ENCODE measurements at regions not wholly inside any gene's neighbourhood (a gene's known extent, or its start where the extent isn't known, plus 50 kb on each side); places are given as distances from the start of the nearest gene placed in this dataset.

DNA sequence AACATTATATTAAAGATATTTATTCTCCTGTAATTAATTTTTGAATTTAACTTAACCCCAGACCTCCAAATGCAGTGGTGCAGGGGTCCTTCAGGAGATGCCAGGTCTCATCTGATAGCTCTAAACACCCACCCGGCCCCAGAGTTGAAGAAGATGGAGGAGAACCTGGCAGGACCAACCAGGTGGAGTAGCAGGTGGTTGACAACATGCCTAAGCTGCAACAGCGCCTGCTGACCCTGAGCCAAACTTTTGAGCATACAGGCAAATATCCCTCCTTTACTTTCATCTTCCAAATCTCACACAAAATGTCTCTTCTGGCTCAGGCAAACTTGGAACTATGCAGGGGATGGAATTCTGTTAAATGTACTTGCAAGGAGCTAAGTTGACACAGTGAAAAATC is 145.3 kb upstream of the TCF21 start:
- TF ChIP-seq, protein P1, sequence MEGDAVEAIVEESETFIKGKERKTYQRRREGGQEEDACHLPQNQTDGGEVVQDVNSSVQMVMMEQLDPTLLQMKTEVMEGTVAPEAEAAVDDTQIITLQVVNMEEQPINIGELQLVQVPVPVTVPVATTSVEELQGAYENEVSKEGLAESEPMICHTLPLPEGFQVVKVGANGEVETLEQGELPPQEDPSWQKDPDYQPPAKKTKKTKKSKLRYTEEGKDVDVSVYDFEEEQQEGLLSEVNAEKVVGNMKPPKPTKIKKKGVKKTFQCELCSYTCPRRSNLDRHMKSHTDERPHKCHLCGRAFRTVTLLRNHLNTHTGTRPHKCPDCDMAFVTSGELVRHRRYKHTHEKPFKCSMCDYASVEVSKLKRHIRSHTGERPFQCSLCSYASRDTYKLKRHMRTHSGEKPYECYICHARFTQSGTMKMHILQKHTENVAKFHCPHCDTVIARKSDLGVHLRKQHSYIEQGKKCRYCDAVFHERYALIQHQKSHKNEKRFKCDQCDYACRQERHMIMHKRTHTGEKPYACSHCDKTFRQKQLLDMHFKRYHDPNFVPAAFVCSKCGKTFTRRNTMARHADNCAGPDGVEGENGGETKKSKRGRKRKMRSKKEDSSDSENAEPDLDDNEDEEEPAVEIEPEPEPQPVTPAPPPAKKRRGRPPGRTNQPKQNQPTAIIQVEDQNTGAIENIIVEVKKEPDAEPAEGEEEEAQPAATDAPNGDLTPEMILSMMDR (conservative IDR thresholded peaks at IDR 0.05; ENCODE audit: low read depth, low read length) = no peak
- TF ChIP-seq EZH2 (IDR thresholded peaks at IDR 0.05; ENCODE audit: borderline replicate concordance, low read depth, low read length, poor library complexity, severe bottlenecking) = no peak
